ENCODE measurements at regions not wholly inside any gene's neighbourhood (a gene's known extent, or its start where the extent isn't known, plus 50 kb on each side); places are given as distances from the start of the nearest gene placed in this dataset.

- H3K4me3 ChIP-seq (ENCODE audit: low read depth, low read length): no peak overlapping the region
- no peaks in the 10 kb centered on the region for H3K4me1 ChIP-seq (ENCODE audit: control insufficient read depth, insufficient read depth, low read length)
- no peaks in the 10 kb centered on the region for H3K27me3 ChIP-seq (ENCODE audit: control insufficient read depth, insufficient read depth, low read length)
- H3K36me3 ChIP-seq (ENCODE audit: control insufficient read depth, insufficient read depth, low read length): no peaks in the 10 kb centered on the region
- no peaks in the 10 kb centered on the region for H3K9me3 ChIP-seq (ENCODE audit: control insufficient read depth, insufficient read depth, low read length)
- H3K9ac ChIP-seq (ENCODE audit: low read depth, low read length): no peak overlapping the region
Measured at GRCh38 chr15:87618203-87618725, 638.3 kb downstream of the NTRK3 start.

DNA sequence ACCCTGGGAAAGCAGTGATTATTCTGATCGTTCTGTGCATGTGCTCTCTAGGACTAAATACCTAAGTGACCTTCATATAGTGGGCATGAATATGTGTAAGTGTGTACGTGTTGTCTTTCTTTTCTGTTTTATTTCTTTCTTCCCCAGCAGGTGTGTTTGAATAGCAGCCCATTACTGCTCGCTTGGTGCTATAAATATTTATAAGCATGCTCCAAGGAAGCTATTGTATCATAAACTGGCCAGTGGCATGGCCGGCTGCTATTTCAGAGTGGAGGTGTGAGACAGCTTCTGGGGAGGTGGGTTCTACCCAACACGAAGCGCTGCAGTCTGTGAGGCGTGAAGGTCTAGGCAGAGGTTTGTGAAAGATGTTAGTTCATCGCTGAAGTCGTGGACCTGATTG lies 641.8 kb downstream of the NTRK3 start:
- peaks cover 2% of the 10 kb centered on the region for H3K4me1 ChIP-seq (ENCODE audit: control insufficient read depth, insufficient read depth, low read length)
- H3K27me3 ChIP-seq (ENCODE audit: control insufficient read depth, insufficient read depth, low read length): no peaks in the 10 kb centered on the region
- H3K4me3 ChIP-seq (ENCODE audit: low read depth, low read length): no peak overlapping the region
- no peak overlapping the region for H3K9ac ChIP-seq (ENCODE audit: low read depth, low read length)
- H3K9me3 ChIP-seq (ENCODE audit: control insufficient read depth, insufficient read depth, low read length): no peaks in the 10 kb centered on the region
- no peaks in the 10 kb centered on the region for H3K36me3 ChIP-seq (ENCODE audit: control insufficient read depth, insufficient read depth, low read length)

DNA sequence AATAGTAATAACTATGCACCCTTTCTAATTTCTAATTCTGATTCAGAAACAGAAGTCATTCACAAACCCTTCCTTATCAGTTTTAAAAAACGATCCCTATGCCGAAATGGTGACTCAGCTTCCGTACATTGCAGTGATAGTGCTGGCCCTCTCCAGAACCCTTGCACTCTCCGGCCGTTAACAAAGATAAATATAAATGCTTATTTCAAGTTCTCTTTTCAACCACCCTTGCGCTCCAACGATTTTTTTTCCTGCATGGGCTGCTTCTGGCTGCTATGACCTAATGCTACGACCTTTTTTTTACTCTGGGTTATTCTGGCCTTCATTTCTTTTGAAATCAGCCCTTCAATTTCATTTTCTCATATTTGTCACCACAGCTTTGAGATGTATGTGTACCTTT lies 646.2 kb downstream of the NTRK3 start:
- Histone ChIP-seq H3K4me3 (ENCODE audit: low read depth, low read length) (no peak overlapping the region), H3K4me1 (ENCODE audit: control insufficient read depth, insufficient read depth, low read length) (peaks cover 2% of the 10 kb centered on the region), H3K27me3 (ENCODE audit: control insufficient read depth, insufficient read depth, low read length) (no peaks in the 10 kb centered on the region), H3K36me3 (ENCODE audit: control insufficient read depth, insufficient read depth, low read length) (no peaks in the 10 kb centered on the region), H3K9ac (ENCODE audit: low read depth, low read length) (no peak overlapping the region), H3K9me3 (ENCODE audit: control insufficient read depth, insufficient read depth, low read length) (no peaks in the 10 kb centered on the region)

DNA sequence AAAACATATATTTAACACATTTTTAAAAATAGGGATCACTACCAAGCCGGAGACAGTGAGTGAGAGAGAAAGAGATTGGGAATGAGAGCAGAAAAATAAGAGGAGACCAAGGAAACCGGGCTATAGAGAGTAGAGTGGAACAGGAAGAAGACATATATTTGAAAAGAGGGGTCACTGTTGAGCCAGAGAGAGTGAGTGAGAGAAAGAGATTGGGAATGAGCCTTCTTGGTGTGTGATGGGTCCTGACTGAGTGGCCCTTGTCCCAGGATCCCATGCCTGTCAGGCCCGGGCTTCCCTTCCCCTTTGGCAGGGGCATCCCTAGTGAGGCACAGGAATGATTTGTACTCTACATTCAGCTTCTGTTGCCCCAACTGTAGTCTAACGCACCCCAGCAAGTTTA lies 646.6 kb downstream of the NTRK3 start:
- peaks cover 2% of the 10 kb centered on the region for H3K4me1 ChIP-seq (ENCODE audit: control insufficient read depth, insufficient read depth, low read length)
- no peaks in the 10 kb centered on the region for H3K36me3 ChIP-seq (ENCODE audit: control insufficient read depth, insufficient read depth, low read length)
- no peak overlapping the region for H3K4me3 ChIP-seq (ENCODE audit: low read depth, low read length)
- H3K9me3 ChIP-seq (ENCODE audit: control insufficient read depth, insufficient read depth, low read length): no peaks in the 10 kb centered on the region
- no peak overlapping the region for H3K9ac ChIP-seq (ENCODE audit: low read depth, low read length)
- no peaks in the 10 kb centered on the region for H3K27me3 ChIP-seq (ENCODE audit: control insufficient read depth, insufficient read depth, low read length)

GRCh38 chr15:87609474-87609873 lies 647.1 kb downstream of the NTRK3 start:
- Histone ChIP-seq H3K36me3 (ENCODE audit: control insufficient read depth, insufficient read depth, low read length) (no peaks in the 10 kb centered on the region), H3K4me3 (ENCODE audit: low read depth, low read length) (no peak overlapping the region), H3K27me3 (ENCODE audit: control insufficient read depth, insufficient read depth, low read length) (no peaks in the 10 kb centered on the region), H3K9me3 (ENCODE audit: control insufficient read depth, insufficient read depth, low read length) (no peaks in the 10 kb centered on the region), H3K4me1 (ENCODE audit: control insufficient read depth, insufficient read depth, low read length) (peaks cover 2% of the 10 kb centered on the region), H3K9ac (ENCODE audit: low read depth, low read length) (no peak overlapping the region)

GRCh38 chr15:87608238-87609028 lies 648.1 kb downstream of the NTRK3 start:
- H3K4me1 ChIP-seq (ENCODE audit: control insufficient read depth, insufficient read depth, low read length): peaks cover 2% of the 10 kb centered on the region
- no peaks in the 10 kb centered on the region for H3K27me3 ChIP-seq (ENCODE audit: control insufficient read depth, insufficient read depth, low read length)
- H3K9ac ChIP-seq (ENCODE audit: low read depth, low read length): no peak overlapping the region
- no peaks in the 10 kb centered on the region for H3K36me3 ChIP-seq (ENCODE audit: control insufficient read depth, insufficient read depth, low read length)
- H3K9me3 ChIP-seq (ENCODE audit: control insufficient read depth, insufficient read depth, low read length): no peaks in the 10 kb centered on the region
- H3K4me3 ChIP-seq (ENCODE audit: low read depth, low read length): no peak overlapping the region

GRCh38 chr15:87606971-87607370 lies 649.6 kb downstream of the NTRK3 start:
- Histone ChIP-seq H3K4me1 (ENCODE audit: control insufficient read depth, insufficient read depth, low read length) (peaks cover 2% of the 10 kb centered on the region), H3K4me3 (ENCODE audit: low read depth, low read length) (no peak overlapping the region), H3K36me3 (ENCODE audit: control insufficient read depth, insufficient read depth, low read length) (no peaks in the 10 kb centered on the region), H3K27me3 (ENCODE audit: control insufficient read depth, insufficient read depth, low read length) (no peaks in the 10 kb centered on the region), H3K9me3 (ENCODE audit: control insufficient read depth, insufficient read depth, low read length) (no peaks in the 10 kb centered on the region), H3K9ac (ENCODE audit: low read depth, low read length) (no peak overlapping the region)

DNA sequence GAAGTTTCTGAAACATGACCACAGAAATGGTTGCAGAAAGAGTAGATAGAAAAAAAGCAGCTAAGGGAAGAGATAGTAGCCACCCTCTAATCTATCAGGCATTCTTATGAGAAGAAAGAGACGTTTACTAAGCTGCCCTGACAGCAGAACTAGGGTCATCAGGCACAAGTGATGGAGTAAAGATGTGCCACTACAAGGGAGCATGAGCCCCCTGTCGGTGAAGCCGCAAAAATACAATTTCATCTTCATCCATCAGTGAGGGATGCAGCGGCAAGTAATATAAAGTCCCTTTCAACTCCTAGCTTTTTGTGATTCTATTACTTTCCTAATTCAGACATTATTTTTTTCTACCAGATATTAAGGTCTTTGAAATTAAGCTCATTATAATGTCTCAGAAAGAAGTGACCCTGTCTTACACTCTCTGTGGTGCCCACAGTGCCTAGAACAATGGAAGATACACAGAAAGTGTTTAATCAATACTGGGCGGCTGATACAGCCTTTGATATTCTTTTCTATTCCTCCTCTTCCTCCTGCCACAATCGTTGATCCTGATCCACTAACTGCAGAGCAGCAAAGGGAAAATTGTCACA lies 651.6 kb downstream of the NTRK3 start:
- Histone ChIP-seq H3K27me3 (ENCODE audit: control insufficient read depth, insufficient read depth, low read length) (no peaks in the 10 kb centered on the region), H3K9ac (ENCODE audit: low read depth, low read length) (no peak overlapping the region), H3K4me1 (ENCODE audit: control insufficient read depth, insufficient read depth, low read length) (no peaks in the 10 kb centered on the region), H3K36me3 (ENCODE audit: control insufficient read depth, insufficient read depth, low read length) (no peaks in the 10 kb centered on the region), H3K9me3 (ENCODE audit: control insufficient read depth, insufficient read depth, low read length) (no peaks in the 10 kb centered on the region), H3K4me3 (ENCODE audit: low read depth, low read length) (no peak overlapping the region)

GRCh38 chr15:87602371-87602770 lies 654.2 kb downstream of the NTRK3 start:
- no peaks in the 10 kb centered on the region for H3K27me3 ChIP-seq (ENCODE audit: control insufficient read depth, insufficient read depth, low read length)
- no peaks in the 10 kb centered on the region for H3K9me3 ChIP-seq (ENCODE audit: control insufficient read depth, insufficient read depth, low read length)
- no peak overlapping the region for H3K9ac ChIP-seq (ENCODE audit: low read depth, low read length)
- no peaks in the 10 kb centered on the region for H3K4me1 ChIP-seq (ENCODE audit: control insufficient read depth, insufficient read depth, low read length)
- no peaks in the 10 kb centered on the region for H3K36me3 ChIP-seq (ENCODE audit: control insufficient read depth, insufficient read depth, low read length)
- no peak overlapping the region for H3K4me3 ChIP-seq (ENCODE audit: low read depth, low read length)

DNA sequence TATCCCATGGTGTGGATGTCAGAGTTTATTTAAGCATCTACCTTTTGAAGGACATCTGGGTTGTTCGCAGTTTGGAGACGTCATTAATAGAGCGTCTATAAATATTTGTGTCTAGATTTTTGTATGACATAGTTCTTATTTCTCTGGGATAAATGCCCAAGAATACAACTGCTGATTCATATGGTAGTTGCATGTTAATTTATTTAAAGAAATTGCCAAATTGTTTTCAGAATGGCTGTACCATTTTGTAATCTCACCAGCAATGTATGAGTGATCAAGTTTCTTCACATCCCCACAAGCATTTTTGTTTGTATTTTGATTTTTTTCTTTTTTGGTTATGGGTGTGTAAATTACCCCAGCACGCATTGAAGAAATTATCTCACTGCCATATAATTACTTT lies 656.9 kb downstream of the NTRK3 start:
- Histone ChIP-seq H3K9ac (ENCODE audit: low read depth, low read length) (no peak overlapping the region), H3K9me3 (ENCODE audit: control insufficient read depth, insufficient read depth, low read length) (no peaks in the 10 kb centered on the region), H3K4me1 (ENCODE audit: control insufficient read depth, insufficient read depth, low read length) (no peaks in the 10 kb centered on the region), H3K4me3 (ENCODE audit: low read depth, low read length) (no peak overlapping the region), H3K36me3 (ENCODE audit: control insufficient read depth, insufficient read depth, low read length) (no peaks in the 10 kb centered on the region), H3K27me3 (ENCODE audit: control insufficient read depth, insufficient read depth, low read length) (no peaks in the 10 kb centered on the region)

- no peaks in the 10 kb centered on the region for H3K9me3 ChIP-seq (ENCODE audit: control insufficient read depth, insufficient read depth, low read length)
- H3K36me3 ChIP-seq (ENCODE audit: control insufficient read depth, insufficient read depth, low read length): no peaks in the 10 kb centered on the region
- H3K4me1 ChIP-seq (ENCODE audit: control insufficient read depth, insufficient read depth, low read length): no peaks in the 10 kb centered on the region
- no peaks in the 10 kb centered on the region for H3K27me3 ChIP-seq (ENCODE audit: control insufficient read depth, insufficient read depth, low read length)
- H3K4me3 ChIP-seq (ENCODE audit: low read depth, low read length): no peak overlapping the region
- H3K9ac ChIP-seq (ENCODE audit: low read depth, low read length): no peak overlapping the region
Measured at GRCh38 chr15:87597346-87598052, 659.0 kb downstream of the NTRK3 start.

DNA sequence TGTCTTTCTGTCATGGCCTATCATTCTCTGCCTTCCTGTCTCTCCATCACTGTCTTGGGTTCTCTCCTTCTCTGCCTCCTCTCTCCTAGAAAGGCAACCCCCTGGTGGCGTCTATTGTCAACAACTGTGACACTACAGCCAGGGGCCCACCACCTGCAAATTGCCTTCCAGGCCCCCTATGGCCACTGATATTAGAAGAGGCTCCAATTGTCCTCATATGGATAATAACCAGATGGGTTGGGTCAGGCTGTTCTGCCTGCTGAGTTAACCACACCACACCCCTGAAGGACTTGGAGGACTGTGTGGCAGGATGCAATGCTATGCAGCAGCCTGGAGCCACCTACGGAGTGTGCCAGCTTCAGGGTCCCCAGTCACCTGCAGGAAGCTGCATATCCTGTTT lies 665.0 kb downstream of the NTRK3 start:
- Histone ChIP-seq H3K9me3 (ENCODE audit: control insufficient read depth, insufficient read depth, low read length) (no peaks in the 10 kb centered on the region), H3K4me3 (ENCODE audit: low read depth, low read length) (no peak overlapping the region), H3K27me3 (ENCODE audit: control insufficient read depth, insufficient read depth, low read length) (no peaks in the 10 kb centered on the region), H3K9ac (ENCODE audit: low read depth, low read length) (no peak overlapping the region), H3K4me1 (ENCODE audit: control insufficient read depth, insufficient read depth, low read length) (no peaks in the 10 kb centered on the region), H3K36me3 (ENCODE audit: control insufficient read depth, insufficient read depth, low read length) (no peaks in the 10 kb centered on the region)
